ENCODE measurements at regions not wholly inside any gene's neighbourhood (a gene's known extent, or its start where the extent isn't known, plus 50 kb on each side); places are given as distances from the start of the nearest gene placed in this dataset.

GRCh38 chr2:60335533-60336237, 217.8 kb downstream of the BCL11A start:
- Histone ChIP-seq H3K27ac (ENCODE audit: low read length) (no peak overlapping the region), H3K4me3 (ENCODE audit: low read depth in 2 of 2, low read length in 2 of 2) (no peak overlapping the region), H3K36me3 (ENCODE audit: control insufficient read depth, insufficient read depth, low read length) (no peaks in the 10 kb centered on the region), H3K27me3 (ENCODE audit: control insufficient read depth, insufficient read depth, low read length) (no peaks in the 10 kb centered on the region), H3K9me3 (ENCODE audit: control insufficient read depth, insufficient read depth, low read depth, low read length) (no peaks in the 10 kb centered on the region), H3K4me1 (ENCODE audit: control insufficient read depth, insufficient read depth, low read length) (no peaks in the 10 kb centered on the region)
- no TSS peak for BruUV-seq (replicated peaks)
- ATAC-seq (no peak), DNase-seq (ENCODE audit: low read depth, low spot score) (no peak)
- in situ Hi-C loops (cut with HindIII; ENCODE audit: low pct_unique_long_range_greater_than_20kb, low sequenced_read_pairs) (no loop called here), intact Hi-C loops (cut with micrococcal nuclease; ENCODE audit: unreplicated experiment) (no loop called here)
- ChIA-PET CTCF (no interaction called here), POLR2A (no interaction called here)
- TF ChIP-seq POLR2AphosphoS5 (IDR thresholded peaks at IDR 0.05; ENCODE audit: low read depth, low read length) (no peak), SIN3A (IDR thresholded peaks at IDR 0.05; ENCODE audit: borderline replicate concordance, insufficient read depth, low read depth, low read length) (no peak), TCF7L2 (IDR thresholded peaks at IDR 0.05; ENCODE audit: low read depth, low read length) (no peak)
- TF ChIP-seq, protein P1, sequence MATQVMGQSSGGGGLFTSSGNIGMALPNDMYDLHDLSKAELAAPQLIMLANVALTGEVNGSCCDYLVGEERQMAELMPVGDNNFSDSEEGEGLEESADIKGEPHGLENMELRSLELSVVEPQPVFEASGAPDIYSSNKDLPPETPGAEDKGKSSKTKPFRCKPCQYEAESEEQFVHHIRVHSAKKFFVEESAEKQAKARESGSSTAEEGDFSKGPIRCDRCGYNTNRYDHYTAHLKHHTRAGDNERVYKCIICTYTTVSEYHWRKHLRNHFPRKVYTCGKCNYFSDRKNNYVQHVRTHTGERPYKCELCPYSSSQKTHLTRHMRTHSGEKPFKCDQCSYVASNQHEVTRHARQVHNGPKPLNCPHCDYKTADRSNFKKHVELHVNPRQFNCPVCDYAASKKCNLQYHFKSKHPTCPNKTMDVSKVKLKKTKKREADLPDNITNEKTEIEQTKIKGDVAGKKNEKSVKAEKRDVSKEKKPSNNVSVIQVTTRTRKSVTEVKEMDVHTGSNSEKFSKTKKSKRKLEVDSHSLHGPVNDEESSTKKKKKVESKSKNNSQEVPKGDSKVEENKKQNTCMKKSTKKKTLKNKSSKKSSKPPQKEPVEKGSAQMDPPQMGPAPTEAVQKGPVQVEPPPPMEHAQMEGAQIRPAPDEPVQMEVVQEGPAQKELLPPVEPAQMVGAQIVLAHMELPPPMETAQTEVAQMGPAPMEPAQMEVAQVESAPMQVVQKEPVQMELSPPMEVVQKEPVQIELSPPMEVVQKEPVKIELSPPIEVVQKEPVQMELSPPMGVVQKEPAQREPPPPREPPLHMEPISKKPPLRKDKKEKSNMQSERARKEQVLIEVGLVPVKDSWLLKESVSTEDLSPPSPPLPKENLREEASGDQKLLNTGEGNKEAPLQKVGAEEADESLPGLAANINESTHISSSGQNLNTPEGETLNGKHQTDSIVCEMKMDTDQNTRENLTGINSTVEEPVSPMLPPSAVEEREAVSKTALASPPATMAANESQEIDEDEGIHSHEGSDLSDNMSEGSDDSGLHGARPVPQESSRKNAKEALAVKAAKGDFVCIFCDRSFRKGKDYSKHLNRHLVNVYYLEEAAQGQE (IDR thresholded peaks at IDR 0.05; ENCODE audit: insufficient read depth in 1 of 2, low read depth in 2 of 2, low read length in 1 of 2): no peak
- TF ChIP-seq, protein P2, sequence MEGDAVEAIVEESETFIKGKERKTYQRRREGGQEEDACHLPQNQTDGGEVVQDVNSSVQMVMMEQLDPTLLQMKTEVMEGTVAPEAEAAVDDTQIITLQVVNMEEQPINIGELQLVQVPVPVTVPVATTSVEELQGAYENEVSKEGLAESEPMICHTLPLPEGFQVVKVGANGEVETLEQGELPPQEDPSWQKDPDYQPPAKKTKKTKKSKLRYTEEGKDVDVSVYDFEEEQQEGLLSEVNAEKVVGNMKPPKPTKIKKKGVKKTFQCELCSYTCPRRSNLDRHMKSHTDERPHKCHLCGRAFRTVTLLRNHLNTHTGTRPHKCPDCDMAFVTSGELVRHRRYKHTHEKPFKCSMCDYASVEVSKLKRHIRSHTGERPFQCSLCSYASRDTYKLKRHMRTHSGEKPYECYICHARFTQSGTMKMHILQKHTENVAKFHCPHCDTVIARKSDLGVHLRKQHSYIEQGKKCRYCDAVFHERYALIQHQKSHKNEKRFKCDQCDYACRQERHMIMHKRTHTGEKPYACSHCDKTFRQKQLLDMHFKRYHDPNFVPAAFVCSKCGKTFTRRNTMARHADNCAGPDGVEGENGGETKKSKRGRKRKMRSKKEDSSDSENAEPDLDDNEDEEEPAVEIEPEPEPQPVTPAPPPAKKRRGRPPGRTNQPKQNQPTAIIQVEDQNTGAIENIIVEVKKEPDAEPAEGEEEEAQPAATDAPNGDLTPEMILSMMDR (IDR thresholded peaks at IDR 0.05): no peak

GRCh38 chr2:60334610-60335009, 218.8 kb downstream of the BCL11A start:
- Histone ChIP-seq H3K36me3 (ENCODE audit: control insufficient read depth, insufficient read depth, low read length) (no peaks in the 10 kb centered on the region), H3K9me3 (ENCODE audit: control insufficient read depth, insufficient read depth, low read depth, low read length) (no peaks in the 10 kb centered on the region), H3K27ac (ENCODE audit: low read length) (no peak overlapping the region), H3K27me3 (ENCODE audit: control insufficient read depth, insufficient read depth, low read length) (no peaks in the 10 kb centered on the region), H3K4me1 (ENCODE audit: control insufficient read depth, insufficient read depth, low read length) (no peaks in the 10 kb centered on the region), H3K4me3 (ENCODE audit: low read depth in 2 of 2, low read length in 2 of 2) (no peak overlapping the region)
- ChIA-PET POLR2A (interaction anchor here (0.5 kb wide), 1 partner anchor 1552 kb away, joined by 3 read pairs; no protein-coding TSS in a partner anchor), CTCF (no interaction called here)
- DNase-seq (ENCODE audit: low read depth, low spot score): no peak
- intact Hi-C loops (cut with micrococcal nuclease; ENCODE audit: unreplicated experiment): no loop called here
- no peak for ATAC-seq
- TF ChIP-seq, protein P2 (IDR thresholded peaks at IDR 0.05): no peak
- BruUV-seq (replicated peaks): no TSS peak
- in situ Hi-C loops (cut with HindIII; ENCODE audit: low pct_unique_long_range_greater_than_20kb, low sequenced_read_pairs): no loop called here
